T47D (cell line): ENCODE measurements at regions not wholly inside any gene's neighbourhood (a gene's known extent, or its start where the extent isn't known, plus 50 kb on each side); places are given as distances from the start of the nearest gene placed in this dataset.
"Not testable (repeated sequence)": the region's sequence is repeated elsewhere in the genome, so short reads cannot be mapped to it uniquely, and the experiment has no call there.

Experiments
- DNase-seq, 2 experiments: peaks; one replicate each; pipeline versions ENCODE4 v3.0.0 to v3.0.0-alpha.2; 2011 to 2012; ENCODE audit warnings: low read depth in 1 of 2, low spot score in 1 of 2
- JUND ChIP-seq: IDR thresholded peaks from 2 replicates; pipeline ENCODE4 v1.6.1; 2012; ENCODE audit warnings: low read depth
- in situ Hi-C: cut with HindIII; loops from 2 replicates; pipeline ENCODE4 v1.10.0; 2016; ENCODE audit warnings: low sequenced_read_pairs, low pct_unique_long_range_greater_than_20kb

- no peak for TF ChIP-seq JUND
- in situ Hi-C loops, result no loop called here
- peak; percentile 51 to 71 for DNase-seq
Measured at GRCh38 chr9:124149992-124150391, 107.8 kb upstream of the NEK6 start.

- no peak for DNase-seq
- in situ Hi-C loops, result no loop called here
- no peak for TF ChIP-seq JUND
Measured at GRCh38 chr9:124163760-124164255, 93.9 kb upstream of the NEK6 start.

- in situ Hi-C loops, result no loop called here
- no peak for TF ChIP-seq JUND
- no peak for DNase-seq
Measured at GRCh38 chr9:124164811-124165210, 92.9 kb upstream of the NEK6 start.

GRCh38 chr9:124174433-124174832 lies 83.3 kb upstream of the NEK6 start:
- no peak for DNase-seq
- in situ Hi-C loops, result no loop called here
- TF ChIP-seq JUND, result no peak

GRCh38 chr9:124177522-124177921 lies 80.2 kb upstream of the NEK6 start:
- in situ Hi-C loops, DNase-seq: not testable (repeated sequence)

- TF ChIP-seq JUND, result no peak
- in situ Hi-C loops, result no loop called here
- no peak for DNase-seq
Measured at GRCh38 chr9:124179196-124180071, 78.3 kb upstream of the NEK6 start.

- in situ Hi-C loops, result no loop called here
- DNase-seq, result peak in 1 of 2 experiments; percentile 22
- TF ChIP-seq JUND, result no peak
Measured at GRCh38 chr9:124180557-124180956, 77.2 kb upstream of the NEK6 start.

GRCh38 chr9:124182741-124183140 lies 75.0 kb upstream of the NEK6 start:
- DNase-seq, result no peak
- no peak for TF ChIP-seq JUND
- in situ Hi-C loops, result no loop called here

GRCh38 chr9:124183772-124184171 lies 74.0 kb upstream of the NEK6 start:
- in situ Hi-C loops, result no loop called here
- no peak for TF ChIP-seq JUND
- no peak for DNase-seq

- in situ Hi-C loops, result no loop called here
- no peak for TF ChIP-seq JUND
- DNase-seq, result no peak
Measured at GRCh38 chr9:124185413-124185812, 72.3 kb upstream of the NEK6 start.

- no peak for DNase-seq
- TF ChIP-seq JUND, result no peak
- in situ Hi-C loops, result no loop called here
Measured at GRCh38 chr9:124187311-124187710, 70.4 kb upstream of the NEK6 start.

GRCh38 chr9:124188331-124189110 lies 69.2 kb upstream of the NEK6 start:
- DNase-seq, result no peak
- no peak for TF ChIP-seq JUND
- in situ Hi-C loops, result no loop called here

- DNase-seq, result no peak
- in situ Hi-C loops, result no loop called here
Measured at GRCh38 chr9:124190761-124191160, 67.0 kb upstream of the NEK6 start.

More at GRCh38 chr9:124190761-124191160, 67.0 kb upstream of the NEK6 start:
- no peak for TF ChIP-seq JUND
